ENCODE measurements at regions not wholly inside any gene's neighbourhood (a gene's known extent, or its start where the extent isn't known, plus 50 kb on each side); places are given as distances from the start of the nearest gene placed in this dataset.

- TF ChIP-seq SMC3 (IDR thresholded peaks at IDR 0.05) (no peak), FOSL2 (IDR thresholded peaks at IDR 0.05) (no peak), FOSL2 (CRISPR knock-in tag; IDR thresholded peaks at IDR 0.05) (no peak)
These were observed 1136.9 kb upstream of the PRKX start for GRCh38 chrX:4850312-4850711.

All from A549 (cell line).